ENCODE measurements at regions not wholly inside any gene's neighbourhood (a gene's known extent, or its start where the extent isn't known, plus 50 kb on each side); places are given as distances from the start of the nearest gene placed in this dataset.

GRCh38 chr7:41489885-41490284, 213.0 kb downstream of the INHBA start:
- DNase-seq (ENCODE audit: low read depth): no peak
- TF ChIP-seq POLR2A (IDR thresholded peaks at IDR 0.05; ENCODE audit: extremely low read depth, insufficient read length) (no peak), MYC (IDR thresholded peaks at IDR 0.05; ENCODE audit: low read depth, low read length) (no peak), CTCF (IDR thresholded peaks at IDR 0.05; ENCODE audit: low read depth, low read length) (no peak)
- TF ChIP-seq, protein P1, sequence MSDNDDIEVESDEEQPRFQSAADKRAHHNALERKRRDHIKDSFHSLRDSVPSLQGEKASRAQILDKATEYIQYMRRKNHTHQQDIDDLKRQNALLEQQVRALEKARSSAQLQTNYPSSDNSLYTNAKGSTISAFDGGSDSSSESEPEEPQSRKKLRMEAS (IDR thresholded peaks at IDR 0.05; ENCODE audit: low read depth, low read length): no peak
- no peak overlapping the region for H3K4me3 ChIP-seq (ENCODE audit: low read depth, low read length)

- H3K4me3 ChIP-seq (ENCODE audit: low read depth, low read length): no peak overlapping the region
- no peak for DNase-seq (ENCODE audit: low read depth)
- TF ChIP-seq MYC (IDR thresholded peaks at IDR 0.05; ENCODE audit: low read depth, low read length): no peak
- no peak for TF ChIP-seq CTCF (IDR thresholded peaks at IDR 0.05; ENCODE audit: low read depth, low read length)
- no peak for TF ChIP-seq POLR2A (IDR thresholded peaks at IDR 0.05; ENCODE audit: extremely low read depth, insufficient read length)
- TF ChIP-seq, protein P1 (IDR thresholded peaks at IDR 0.05; ENCODE audit: low read depth, low read length): no peak
These were observed 215.5 kb downstream of the INHBA start for GRCh38 chr7:41487229-41487940.

DNA sequence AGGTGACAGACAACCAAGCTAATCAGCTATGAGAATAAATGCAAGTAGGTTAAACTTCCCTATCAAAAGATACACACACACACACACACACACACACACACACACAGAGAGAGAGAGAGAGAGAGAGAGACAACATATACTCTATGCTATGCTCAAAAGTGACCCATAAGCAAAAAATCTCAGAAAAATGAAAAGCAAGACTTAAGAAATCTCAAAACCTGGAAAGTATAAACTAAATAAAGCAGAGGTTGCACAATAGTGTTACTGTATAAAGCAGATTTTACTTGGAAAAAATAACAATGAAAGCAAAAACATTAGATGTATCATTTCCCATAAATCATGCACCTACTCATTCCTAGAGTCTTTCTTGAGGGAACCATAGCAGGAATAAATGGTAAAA, 221.5 kb downstream of the INHBA start:
- TF ChIP-seq MYC (IDR thresholded peaks at IDR 0.05; ENCODE audit: low read depth, low read length) (no peak), CTCF (IDR thresholded peaks at IDR 0.05; ENCODE audit: low read depth, low read length) (no peak), POLR2A (IDR thresholded peaks at IDR 0.05; ENCODE audit: extremely low read depth, insufficient read length) (no peak)
- TF ChIP-seq, protein P1 (IDR thresholded peaks at IDR 0.05; ENCODE audit: low read depth, low read length): no peak
- DNase-seq (ENCODE audit: low read depth): no peak
- H3K4me3 ChIP-seq (ENCODE audit: low read depth, low read length): no peak overlapping the region

DNA sequence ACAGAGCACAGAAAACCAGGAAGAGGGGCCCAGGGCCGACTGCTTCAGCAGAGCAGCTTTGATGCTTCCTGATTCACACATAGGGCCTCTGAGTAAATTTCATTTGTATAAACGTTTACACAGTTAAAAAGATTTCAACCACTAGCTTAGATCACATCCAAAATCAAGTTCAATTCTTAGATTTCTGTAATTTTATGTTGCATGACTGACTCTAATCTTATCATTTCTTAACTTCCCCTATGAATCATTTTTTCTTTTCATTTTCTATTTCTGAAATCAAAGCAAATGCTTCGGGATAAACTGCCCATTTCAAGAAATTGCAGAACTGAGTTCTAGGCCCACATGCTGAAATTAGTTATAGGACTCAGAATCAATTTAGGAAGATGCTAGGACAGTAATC, 224.7 kb downstream of the INHBA start:
- DNase-seq (ENCODE audit: low read depth): no peak
- H3K4me3 ChIP-seq (ENCODE audit: low read depth, low read length): no peak overlapping the region
- TF ChIP-seq CTCF (IDR thresholded peaks at IDR 0.05; ENCODE audit: low read depth, low read length) (no peak), MYC (IDR thresholded peaks at IDR 0.05; ENCODE audit: low read depth, low read length) (no peak), POLR2A (IDR thresholded peaks at IDR 0.05; ENCODE audit: extremely low read depth, insufficient read length) (no peak)
- TF ChIP-seq, protein P1 (IDR thresholded peaks at IDR 0.05; ENCODE audit: low read depth, low read length): no peak

- no peak for DNase-seq (ENCODE audit: low read depth)
- TF ChIP-seq, protein P1 (IDR thresholded peaks at IDR 0.05; ENCODE audit: low read depth, low read length): no peak
- TF ChIP-seq CTCF (IDR thresholded peaks at IDR 0.05; ENCODE audit: low read depth, low read length) (no peak), POLR2A (IDR thresholded peaks at IDR 0.05; ENCODE audit: extremely low read depth, insufficient read length) (no peak)
- no peak overlapping the region for H3K4me3 ChIP-seq (ENCODE audit: low read depth, low read length)
These were observed 226.5 kb downstream of the INHBA start for GRCh38 chr7:41476460-41476803.
